ENCODE measurements at regions not wholly inside any gene's neighbourhood (a gene's known extent, or its start where the extent isn't known, plus 50 kb on each side); places are given as distances from the start of the nearest gene placed in this dataset.

- Histone ChIP-seq H3K27ac (no peak overlapping the region), H3K4me3 (ENCODE audit: low read depth, low read length) (no peak overlapping the region), H3K36me3 (ENCODE audit: control insufficient read depth, insufficient read depth, low read length) (no peaks in the 10 kb centered on the region), H3K9me3 (ENCODE audit: control insufficient read depth, low read length) (no peaks in the 10 kb centered on the region), H2AFZ (no peak overlapping the region), H3K4me2 (ENCODE audit: low read length) (no peak overlapping the region), H3K79me2 (no peaks in the 10 kb centered on the region), H3K27me3 (ENCODE audit: control insufficient read depth, insufficient read depth, low read length) (no peaks in the 10 kb centered on the region), H3K9ac (no peak overlapping the region), H3K4me1 (no peaks in the 10 kb centered on the region)
- TF ChIP-seq, protein P1, sequence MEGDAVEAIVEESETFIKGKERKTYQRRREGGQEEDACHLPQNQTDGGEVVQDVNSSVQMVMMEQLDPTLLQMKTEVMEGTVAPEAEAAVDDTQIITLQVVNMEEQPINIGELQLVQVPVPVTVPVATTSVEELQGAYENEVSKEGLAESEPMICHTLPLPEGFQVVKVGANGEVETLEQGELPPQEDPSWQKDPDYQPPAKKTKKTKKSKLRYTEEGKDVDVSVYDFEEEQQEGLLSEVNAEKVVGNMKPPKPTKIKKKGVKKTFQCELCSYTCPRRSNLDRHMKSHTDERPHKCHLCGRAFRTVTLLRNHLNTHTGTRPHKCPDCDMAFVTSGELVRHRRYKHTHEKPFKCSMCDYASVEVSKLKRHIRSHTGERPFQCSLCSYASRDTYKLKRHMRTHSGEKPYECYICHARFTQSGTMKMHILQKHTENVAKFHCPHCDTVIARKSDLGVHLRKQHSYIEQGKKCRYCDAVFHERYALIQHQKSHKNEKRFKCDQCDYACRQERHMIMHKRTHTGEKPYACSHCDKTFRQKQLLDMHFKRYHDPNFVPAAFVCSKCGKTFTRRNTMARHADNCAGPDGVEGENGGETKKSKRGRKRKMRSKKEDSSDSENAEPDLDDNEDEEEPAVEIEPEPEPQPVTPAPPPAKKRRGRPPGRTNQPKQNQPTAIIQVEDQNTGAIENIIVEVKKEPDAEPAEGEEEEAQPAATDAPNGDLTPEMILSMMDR (IDR thresholded peaks at IDR 0.05): no peak
Measured at GRCh38 chr1:5297886-5298239, 643.5 kb downstream of the AJAP1 start.

GRCh38 chr1:5297180-5297885, 642.9 kb downstream of the AJAP1 start:
- H3K36me3 ChIP-seq (ENCODE audit: control insufficient read depth, insufficient read depth, low read length): no peaks in the 10 kb centered on the region
- TF ChIP-seq, protein P1 (IDR thresholded peaks at IDR 0.05): no peak
- no peaks in the 10 kb centered on the region for H3K9me3 ChIP-seq (ENCODE audit: control insufficient read depth, low read length)
- no peaks in the 10 kb centered on the region for H3K4me1 ChIP-seq
- no peak overlapping the region for H2AFZ ChIP-seq
- no peak overlapping the region for H3K4me3 ChIP-seq (ENCODE audit: low read depth, low read length)
- no peaks in the 10 kb centered on the region for H3K79me2 ChIP-seq
- no peak overlapping the region for H3K9ac ChIP-seq
- H3K27ac ChIP-seq: no peak overlapping the region
- H3K27me3 ChIP-seq (ENCODE audit: control insufficient read depth, insufficient read depth, low read length): no peaks in the 10 kb centered on the region
- no peak overlapping the region for H3K4me2 ChIP-seq (ENCODE audit: low read length)

- H3K9me3 ChIP-seq (ENCODE audit: control insufficient read depth, low read length): no peaks in the 10 kb centered on the region
- no peak overlapping the region for H3K4me3 ChIP-seq (ENCODE audit: low read depth, low read length)
- no peaks in the 10 kb centered on the region for H3K79me2 ChIP-seq
- H3K27ac ChIP-seq: no peak overlapping the region
- H3K4me2 ChIP-seq (ENCODE audit: low read length): no peak overlapping the region
- H3K4me1 ChIP-seq: no peaks in the 10 kb centered on the region
- H3K27me3 ChIP-seq (ENCODE audit: control insufficient read depth, insufficient read depth, low read length): no peaks in the 10 kb centered on the region
- H3K9ac ChIP-seq: no peak overlapping the region
- H2AFZ ChIP-seq: no peak overlapping the region
- TF ChIP-seq, protein P1 (IDR thresholded peaks at IDR 0.05): no peak
- H3K36me3 ChIP-seq (ENCODE audit: control insufficient read depth, insufficient read depth, low read length): no peaks in the 10 kb centered on the region
Measured at GRCh38 chr1:5296557-5297179, 642.3 kb downstream of the AJAP1 start.

DNA sequence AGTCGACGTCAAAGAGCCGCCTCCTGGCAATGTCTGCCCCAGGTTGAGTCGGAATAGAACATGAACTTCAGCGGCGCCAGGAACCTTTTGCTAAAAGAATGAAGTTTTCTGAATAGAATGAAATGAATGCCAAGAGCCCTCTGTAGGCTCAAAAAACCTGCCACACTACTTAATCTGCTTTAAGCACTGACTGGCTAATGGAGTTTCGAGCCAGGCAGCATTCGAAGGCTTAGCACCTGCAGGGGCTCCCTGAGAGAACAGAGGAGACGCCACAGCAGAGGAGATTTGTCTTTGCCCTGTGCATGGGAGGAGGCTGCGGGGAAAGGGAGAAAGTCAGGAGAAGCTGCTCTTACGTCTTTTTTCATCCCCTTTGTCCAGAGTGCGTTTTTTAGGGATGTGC, 641.7 kb downstream of the AJAP1 start:
- Histone ChIP-seq H3K9ac (no peak overlapping the region), H3K9me3 (ENCODE audit: control insufficient read depth, low read length) (no peaks in the 10 kb centered on the region), H3K27ac (no peak overlapping the region), H3K4me3 (ENCODE audit: low read depth, low read length) (no peak overlapping the region), H3K4me1 (no peaks in the 10 kb centered on the region), H2AFZ (no peak overlapping the region), H3K79me2 (no peaks in the 10 kb centered on the region), H3K27me3 (ENCODE audit: control insufficient read depth, insufficient read depth, low read length) (no peaks in the 10 kb centered on the region), H3K36me3 (ENCODE audit: control insufficient read depth, insufficient read depth, low read length) (no peaks in the 10 kb centered on the region), H3K4me2 (ENCODE audit: low read length) (no peak overlapping the region)
- TF ChIP-seq, protein P1 (IDR thresholded peaks at IDR 0.05): no peak

- TF ChIP-seq, protein P1 (IDR thresholded peaks at IDR 0.05): no peak
- H3K9ac ChIP-seq: no peak overlapping the region
- H3K79me2 ChIP-seq: no peaks in the 10 kb centered on the region
- no peaks in the 10 kb centered on the region for H3K4me1 ChIP-seq
- no peaks in the 10 kb centered on the region for H3K27me3 ChIP-seq (ENCODE audit: control insufficient read depth, insufficient read depth, low read length)
- no peaks in the 10 kb centered on the region for H3K36me3 ChIP-seq (ENCODE audit: control insufficient read depth, insufficient read depth, low read length)
- no peak overlapping the region for H3K4me3 ChIP-seq (ENCODE audit: low read depth, low read length)
- no peak overlapping the region for H3K4me2 ChIP-seq (ENCODE audit: low read length)
- no peaks in the 10 kb centered on the region for H3K9me3 ChIP-seq (ENCODE audit: control insufficient read depth, low read length)
- H3K27ac ChIP-seq: no peak overlapping the region
- no peak overlapping the region for H2AFZ ChIP-seq
Measured at GRCh38 chr1:5291889-5292288, 637.5 kb downstream of the AJAP1 start.
